ENCODE measurements at regions not wholly inside any gene's neighbourhood (a gene's known extent, or its start where the extent isn't known, plus 50 kb on each side); places are given as distances from the start of the nearest gene placed in this dataset.

DNA sequence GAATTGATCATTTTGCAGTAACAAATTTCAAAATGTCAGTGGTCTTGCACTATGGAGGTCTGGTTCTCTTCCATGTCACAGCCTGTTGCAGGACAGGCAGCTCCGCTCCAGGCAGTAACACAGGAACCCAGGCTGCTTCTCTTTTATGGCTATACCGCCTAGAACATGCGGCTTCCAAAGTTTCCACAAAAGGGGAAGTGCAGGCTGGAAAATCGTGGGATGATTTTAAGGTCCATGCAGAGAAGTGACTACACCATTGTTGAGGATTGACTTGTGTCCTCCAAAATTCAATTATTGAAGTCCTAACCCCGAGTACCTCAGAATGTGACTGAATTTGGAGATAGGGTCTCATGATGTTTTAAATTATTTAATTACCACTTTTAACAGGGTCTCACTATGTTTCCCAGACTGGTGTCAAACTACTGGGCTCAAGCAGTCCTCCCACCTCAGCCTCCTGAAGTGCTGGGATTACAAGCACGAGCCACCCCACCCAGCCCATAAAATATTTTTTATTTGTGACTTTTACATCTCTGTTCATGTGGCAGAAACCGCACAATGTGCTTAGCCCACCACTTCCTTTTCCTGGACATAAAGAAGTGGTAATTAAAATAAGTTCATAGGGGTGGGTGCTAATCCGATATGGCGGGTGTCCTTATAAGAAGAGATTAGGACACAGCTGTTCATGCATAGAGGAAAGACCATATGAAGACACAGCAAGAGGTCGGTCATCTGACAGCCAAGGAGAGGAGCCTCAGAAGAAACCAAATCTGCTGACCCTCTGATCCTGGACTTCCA is 279.2 kb upstream of the RPL38 start:
- H3K9me3 Mint-ChIP-seq: peaks cover 29% of the 10 kb centered on the region
- peaks cover 23% of the 10 kb centered on the region for H3K27me3 Mint-ChIP-seq (ENCODE audit: low read depth)
- H3K4me3 Mint-ChIP-seq: no peak overlapping the region
- peaks cover under 1% of the 10 kb centered on the region; the same call in 1 of the 2 replicates for H3K36me3 Mint-ChIP-seq
- TF ChIP-seq ZNF121 (CRISPR knock-in tag; IDR thresholded peaks at IDR 0.05): no peak
- TF ChIP-seq, protein P1, sequence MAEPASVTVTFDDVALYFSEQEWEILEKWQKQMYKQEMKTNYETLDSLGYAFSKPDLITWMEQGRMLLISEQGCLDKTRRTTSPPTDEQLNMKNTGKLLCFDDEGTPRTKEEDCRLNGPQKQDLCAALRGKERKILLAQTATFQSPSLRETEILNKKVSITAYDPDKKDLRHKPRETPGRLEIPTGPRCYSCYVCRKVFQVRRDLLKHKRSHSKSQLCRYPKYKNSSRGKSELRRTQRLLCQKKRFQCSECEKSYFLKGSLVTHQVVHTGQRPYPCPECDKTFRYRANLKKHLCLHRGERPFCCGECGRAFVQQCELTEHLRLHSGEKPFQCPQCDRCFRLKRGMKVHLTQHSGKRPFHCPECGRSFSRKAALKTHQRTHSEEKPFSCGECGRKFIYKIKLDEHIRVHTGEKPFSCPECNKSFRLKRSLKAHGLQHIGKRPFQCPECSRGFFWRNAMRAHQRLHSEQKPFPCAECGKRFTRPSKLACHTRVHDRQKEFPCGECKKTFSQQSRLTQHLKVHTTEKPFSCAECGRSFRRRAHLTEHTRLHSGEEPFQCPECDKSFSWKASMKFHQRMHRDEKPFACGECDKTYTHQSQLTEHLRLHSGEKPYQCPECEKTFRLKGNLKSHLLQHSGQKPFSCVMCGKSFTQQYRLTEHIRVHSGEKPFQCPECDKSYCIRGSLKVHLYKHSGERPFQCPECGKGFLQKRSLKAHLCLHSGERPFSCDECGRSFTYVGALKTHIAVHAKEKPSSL (CRISPR knock-in tag; conservative IDR thresholded peaks at IDR 0.05): no peak
- TF ChIP-seq, protein P2, sequence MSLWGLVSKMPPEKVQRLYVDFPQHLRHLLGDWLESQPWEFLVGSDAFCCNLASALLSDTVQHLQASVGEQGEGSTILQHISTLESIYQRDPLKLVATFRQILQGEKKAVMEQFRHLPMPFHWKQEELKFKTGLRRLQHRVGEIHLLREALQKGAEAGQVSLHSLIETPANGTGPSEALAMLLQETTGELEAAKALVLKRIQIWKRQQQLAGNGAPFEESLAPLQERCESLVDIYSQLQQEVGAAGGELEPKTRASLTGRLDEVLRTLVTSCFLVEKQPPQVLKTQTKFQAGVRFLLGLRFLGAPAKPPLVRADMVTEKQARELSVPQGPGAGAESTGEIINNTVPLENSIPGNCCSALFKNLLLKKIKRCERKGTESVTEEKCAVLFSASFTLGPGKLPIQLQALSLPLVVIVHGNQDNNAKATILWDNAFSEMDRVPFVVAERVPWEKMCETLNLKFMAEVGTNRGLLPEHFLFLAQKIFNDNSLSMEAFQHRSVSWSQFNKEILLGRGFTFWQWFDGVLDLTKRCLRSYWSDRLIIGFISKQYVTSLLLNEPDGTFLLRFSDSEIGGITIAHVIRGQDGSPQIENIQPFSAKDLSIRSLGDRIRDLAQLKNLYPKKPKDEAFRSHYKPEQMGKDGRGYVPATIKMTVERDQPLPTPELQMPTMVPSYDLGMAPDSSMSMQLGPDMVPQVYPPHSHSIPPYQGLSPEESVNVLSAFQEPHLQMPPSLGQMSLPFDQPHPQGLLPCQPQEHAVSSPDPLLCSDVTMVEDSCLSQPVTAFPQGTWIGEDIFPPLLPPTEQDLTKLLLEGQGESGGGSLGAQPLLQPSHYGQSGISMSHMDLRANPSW (CRISPR knock-in tag; conservative IDR thresholded peaks at IDR 0.05; ENCODE audit: low read depth): no peak
- TF ChIP-seq KAT7 (CRISPR knock-in tag; IDR thresholded peaks at IDR 0.05; ENCODE audit: borderline replicate concordance): no peak
- no peak for TF ChIP-seq FOXK1 (CRISPR knock-in tag; IDR thresholded peaks at IDR 0.05)
- TF ChIP-seq, protein P3, sequence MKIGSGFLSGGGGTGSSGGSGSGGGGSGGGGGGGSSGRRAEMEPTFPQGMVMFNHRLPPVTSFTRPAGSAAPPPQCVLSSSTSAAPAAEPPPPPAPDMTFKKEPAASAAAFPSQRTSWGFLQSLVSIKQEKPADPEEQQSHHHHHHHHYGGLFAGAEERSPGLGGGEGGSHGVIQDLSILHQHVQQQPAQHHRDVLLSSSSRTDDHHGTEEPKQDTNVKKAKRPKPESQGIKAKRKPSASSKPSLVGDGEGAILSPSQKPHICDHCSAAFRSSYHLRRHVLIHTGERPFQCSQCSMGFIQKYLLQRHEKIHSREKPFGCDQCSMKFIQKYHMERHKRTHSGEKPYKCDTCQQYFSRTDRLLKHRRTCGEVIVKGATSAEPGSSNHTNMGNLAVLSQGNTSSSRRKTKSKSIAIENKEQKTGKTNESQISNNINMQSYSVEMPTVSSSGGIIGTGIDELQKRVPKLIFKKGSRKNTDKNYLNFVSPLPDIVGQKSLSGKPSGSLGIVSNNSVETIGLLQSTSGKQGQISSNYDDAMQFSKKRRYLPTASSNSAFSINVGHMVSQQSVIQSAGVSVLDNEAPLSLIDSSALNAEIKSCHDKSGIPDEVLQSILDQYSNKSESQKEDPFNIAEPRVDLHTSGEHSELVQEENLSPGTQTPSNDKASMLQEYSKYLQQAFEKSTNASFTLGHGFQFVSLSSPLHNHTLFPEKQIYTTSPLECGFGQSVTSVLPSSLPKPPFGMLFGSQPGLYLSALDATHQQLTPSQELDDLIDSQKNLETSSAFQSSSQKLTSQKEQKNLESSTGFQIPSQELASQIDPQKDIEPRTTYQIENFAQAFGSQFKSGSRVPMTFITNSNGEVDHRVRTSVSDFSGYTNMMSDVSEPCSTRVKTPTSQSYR (CRISPR knock-in tag; IDR thresholded peaks at IDR 0.05): no peak
- TF ChIP-seq SMAD4 (CRISPR knock-in tag; IDR thresholded peaks at IDR 0.05): no peak
- TF ChIP-seq ATF1 (CRISPR knock-in tag; IDR thresholded peaks at IDR 0.05): no peak
- no peak for TF ChIP-seq ZNF317 (CRISPR knock-in tag; IDR thresholded peaks at IDR 0.05; ENCODE audit: borderline replicate concordance, low read depth)
- H3K27ac Mint-ChIP-seq: no peak overlapping the region
- no peak for DNase-seq (ENCODE audit: low spot score)
- H3K4me1 Mint-ChIP-seq: no peaks in the 10 kb centered on the region
- ChIA-PET POLR2A (interaction anchor here (0.7 kb wide), 1 partner anchor 24 kb away, joined by 6 read pairs; no protein-coding TSS in a partner anchor), CTCF (no interaction called here)
- no peak for ATAC-seq

DNA sequence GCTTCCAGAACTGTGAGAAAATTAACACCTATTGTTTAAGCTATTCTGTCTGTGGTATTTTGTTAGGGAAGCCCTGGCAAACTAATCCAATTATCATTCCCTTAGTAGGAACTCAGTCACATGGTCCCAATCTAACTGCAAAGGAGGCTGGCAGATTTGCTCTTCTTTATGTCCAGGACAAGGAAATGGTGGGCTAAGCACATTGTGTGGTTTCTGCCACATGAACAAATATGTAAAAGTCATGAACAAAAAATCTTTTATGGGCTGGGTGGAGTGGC is 278.6 kb upstream of the RPL38 start:
- Mint-ChIP-seq H3K27me3 (ENCODE audit: low read depth) (peaks cover 22% of the 10 kb centered on the region), H3K9me3 (peaks cover 25% of the 10 kb centered on the region), H3K27ac (no peak overlapping the region), H3K36me3 (no peaks in the 10 kb centered on the region), H3K4me1 (peaks cover 4% of the 10 kb centered on the region), H3K4me3 (no peak overlapping the region)
- no peak for DNase-seq (ENCODE audit: low spot score)
- ChIA-PET POLR2A (no interaction called here), CTCF (no interaction called here)
- TF ChIP-seq, protein P4, sequence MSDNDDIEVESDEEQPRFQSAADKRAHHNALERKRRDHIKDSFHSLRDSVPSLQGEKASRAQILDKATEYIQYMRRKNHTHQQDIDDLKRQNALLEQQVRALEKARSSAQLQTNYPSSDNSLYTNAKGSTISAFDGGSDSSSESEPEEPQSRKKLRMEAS (CRISPR knock-in tag; IDR thresholded peaks at IDR 0.05): no peak
- TF ChIP-seq MYBL2 (CRISPR knock-in tag; IDR thresholded peaks at IDR 0.05): no peak
- no peak for TF ChIP-seq NFYB (CRISPR knock-in tag; conservative IDR thresholded peaks at IDR 0.05; ENCODE audit: low read depth)
- TF ChIP-seq, protein P5, sequence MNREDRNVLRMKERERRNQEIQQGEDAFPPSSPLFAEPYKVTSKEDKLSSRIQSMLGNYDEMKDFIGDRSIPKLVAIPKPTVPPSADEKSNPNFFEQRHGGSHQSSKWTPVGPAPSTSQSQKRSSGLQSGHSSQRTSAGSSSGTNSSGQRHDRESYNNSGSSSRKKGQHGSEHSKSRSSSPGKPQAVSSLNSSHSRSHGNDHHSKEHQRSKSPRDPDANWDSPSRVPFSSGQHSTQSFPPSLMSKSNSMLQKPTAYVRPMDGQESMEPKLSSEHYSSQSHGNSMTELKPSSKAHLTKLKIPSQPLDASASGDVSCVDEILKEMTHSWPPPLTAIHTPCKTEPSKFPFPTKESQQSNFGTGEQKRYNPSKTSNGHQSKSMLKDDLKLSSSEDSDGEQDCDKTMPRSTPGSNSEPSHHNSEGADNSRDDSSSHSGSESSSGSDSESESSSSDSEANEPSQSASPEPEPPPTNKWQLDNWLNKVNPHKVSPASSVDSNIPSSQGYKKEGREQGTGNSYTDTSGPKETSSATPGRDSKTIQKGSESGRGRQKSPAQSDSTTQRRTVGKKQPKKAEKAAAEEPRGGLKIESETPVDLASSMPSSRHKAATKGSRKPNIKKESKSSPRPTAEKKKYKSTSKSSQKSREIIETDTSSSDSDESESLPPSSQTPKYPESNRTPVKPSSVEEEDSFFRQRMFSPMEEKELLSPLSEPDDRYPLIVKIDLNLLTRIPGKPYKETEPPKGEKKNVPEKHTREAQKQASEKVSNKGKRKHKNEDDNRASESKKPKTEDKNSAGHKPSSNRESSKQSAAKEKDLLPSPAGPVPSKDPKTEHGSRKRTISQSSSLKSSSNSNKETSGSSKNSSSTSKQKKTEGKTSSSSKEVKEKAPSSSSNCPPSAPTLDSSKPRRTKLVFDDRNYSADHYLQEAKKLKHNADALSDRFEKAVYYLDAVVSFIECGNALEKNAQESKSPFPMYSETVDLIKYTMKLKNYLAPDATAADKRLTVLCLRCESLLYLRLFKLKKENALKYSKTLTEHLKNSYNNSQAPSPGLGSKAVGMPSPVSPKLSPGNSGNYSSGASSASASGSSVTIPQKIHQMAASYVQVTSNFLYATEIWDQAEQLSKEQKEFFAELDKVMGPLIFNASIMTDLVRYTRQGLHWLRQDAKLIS (CRISPR knock-in tag; IDR thresholded peaks at IDR 0.05; ENCODE audit: borderline replicate concordance): no peak
- TF ChIP-seq ZBTB21 (CRISPR knock-in tag; IDR thresholded peaks at IDR 0.05; ENCODE audit: borderline replicate concordance): no peak
- TF ChIP-seq, protein P6, sequence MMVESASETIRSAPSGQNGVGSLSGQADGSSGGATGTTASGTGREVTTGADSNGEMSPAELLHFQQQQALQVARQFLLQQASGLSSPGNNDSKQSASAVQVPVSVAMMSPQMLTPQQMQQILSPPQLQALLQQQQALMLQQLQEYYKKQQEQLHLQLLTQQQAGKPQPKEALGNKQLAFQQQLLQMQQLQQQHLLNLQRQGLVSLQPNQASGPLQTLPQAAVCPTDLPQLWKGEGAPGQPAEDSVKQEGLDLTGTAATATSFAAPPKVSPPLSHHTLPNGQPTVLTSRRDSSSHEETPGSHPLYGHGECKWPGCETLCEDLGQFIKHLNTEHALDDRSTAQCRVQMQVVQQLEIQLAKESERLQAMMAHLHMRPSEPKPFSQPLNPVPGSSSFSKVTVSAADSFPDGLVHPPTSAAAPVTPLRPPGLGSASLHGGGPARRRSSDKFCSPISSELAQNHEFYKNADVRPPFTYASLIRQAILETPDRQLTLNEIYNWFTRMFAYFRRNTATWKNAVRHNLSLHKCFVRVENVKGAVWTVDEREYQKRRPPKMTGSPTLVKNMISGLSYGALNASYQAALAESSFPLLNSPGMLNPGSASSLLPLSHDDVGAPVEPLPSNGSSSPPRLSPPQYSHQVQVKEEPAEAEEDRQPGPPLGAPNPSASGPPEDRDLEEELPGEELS (CRISPR knock-in tag; IDR thresholded peaks at IDR 0.05): no peak
- no peak for ATAC-seq
